ENCODE measurements at regions not wholly inside any gene's neighbourhood (a gene's known extent, or its start where the extent isn't known, plus 50 kb on each side); places are given as distances from the start of the nearest gene placed in this dataset.

DNA sequence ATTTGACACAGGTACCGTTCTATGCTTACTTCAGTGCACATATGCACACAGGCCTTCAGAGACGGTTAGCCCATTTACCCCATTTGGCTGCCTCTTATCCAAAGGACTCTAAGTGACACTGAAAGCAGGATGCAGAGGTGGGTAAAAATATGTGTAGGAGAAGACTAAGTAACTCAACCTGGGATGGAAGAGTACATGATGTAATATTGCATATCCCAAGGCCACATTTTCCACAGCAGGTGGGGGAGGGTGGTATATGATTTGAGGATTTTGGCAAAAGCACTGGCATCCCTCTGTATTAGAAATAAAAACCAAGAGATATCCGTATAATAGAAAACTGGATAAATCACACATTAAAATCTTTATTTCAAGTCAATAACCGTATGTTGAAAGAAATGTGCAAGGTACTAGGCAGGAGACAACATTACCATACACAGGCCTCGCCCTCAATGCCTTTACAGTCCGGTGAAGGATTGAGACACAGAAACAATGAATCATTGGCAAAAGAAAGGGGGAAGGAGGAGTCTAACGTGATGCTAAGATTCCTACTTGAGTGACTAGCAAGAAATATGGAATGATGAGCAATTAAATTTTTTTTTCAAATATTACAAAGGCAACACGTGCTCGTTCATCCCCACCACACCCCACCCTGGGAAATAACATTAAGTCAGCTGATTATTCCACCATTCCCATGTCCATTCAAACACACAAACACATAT is 161.0 kb upstream of the RASGEF1B start:
- no peak for DNase-seq (ENCODE audit: low spot score)

GRCh38 chr4:81631958-81632441 is 160.3 kb upstream of the RASGEF1B start:
- DNase-seq (ENCODE audit: low spot score): no peak

- DNase-seq (ENCODE audit: low spot score): no peak
Observed at GRCh38 chr4:81629366-81629765, 157.7 kb upstream of the RASGEF1B start.

GRCh38 chr4:81628489-81628888 is 156.8 kb upstream of the RASGEF1B start:
- DNase-seq (ENCODE audit: low spot score): peak; percentile 16

- no peak for DNase-seq (ENCODE audit: low spot score)
Observed at GRCh38 chr4:81627590-81627989, 155.9 kb upstream of the RASGEF1B start.

DNA sequence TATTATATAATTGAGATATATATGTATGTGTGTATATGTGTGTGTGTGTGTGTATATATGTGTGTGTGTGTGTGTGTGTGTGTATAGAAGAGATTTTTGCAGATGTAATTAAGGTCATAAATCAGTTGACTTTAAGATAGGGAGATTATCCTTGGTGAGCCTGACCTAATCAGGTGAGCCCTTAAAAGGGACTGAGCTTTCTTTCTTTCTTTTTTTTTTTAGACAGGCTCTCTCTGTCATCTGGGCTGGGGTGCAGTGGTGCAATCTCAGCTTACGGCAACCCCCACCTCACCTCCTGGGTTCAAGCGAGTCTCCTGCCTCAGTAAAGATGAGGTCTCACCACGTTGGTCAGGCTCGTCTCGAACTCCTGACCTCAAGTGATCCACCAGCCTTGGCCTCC is 155.1 kb upstream of the RASGEF1B start:
- DNase-seq (ENCODE audit: low spot score): no peak

- no peak for DNase-seq (ENCODE audit: low spot score)
Observed at GRCh38 chr4:81625422-81626417, 154.0 kb upstream of the RASGEF1B start.

DNA sequence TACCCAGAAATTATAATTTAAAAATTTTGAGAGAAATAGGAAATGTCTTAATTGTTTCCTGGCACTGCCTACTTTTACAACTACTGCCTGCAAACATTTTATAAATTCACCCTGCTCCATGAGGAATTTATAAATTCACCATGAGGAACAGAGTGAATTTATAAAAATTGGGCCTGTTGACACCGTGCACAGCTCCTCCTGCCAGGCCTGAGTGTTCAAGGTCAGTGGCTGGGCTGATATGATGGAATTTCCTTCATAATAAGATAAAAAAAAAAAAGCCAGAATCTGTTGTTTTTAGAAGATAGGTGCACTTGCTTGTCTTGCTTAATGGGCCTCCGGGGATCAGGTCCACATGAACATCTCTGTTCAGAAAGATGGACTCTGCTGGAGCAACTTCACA is 151.7 kb upstream of the RASGEF1B start:
- no peak for DNase-seq (ENCODE audit: low spot score)

DNA sequence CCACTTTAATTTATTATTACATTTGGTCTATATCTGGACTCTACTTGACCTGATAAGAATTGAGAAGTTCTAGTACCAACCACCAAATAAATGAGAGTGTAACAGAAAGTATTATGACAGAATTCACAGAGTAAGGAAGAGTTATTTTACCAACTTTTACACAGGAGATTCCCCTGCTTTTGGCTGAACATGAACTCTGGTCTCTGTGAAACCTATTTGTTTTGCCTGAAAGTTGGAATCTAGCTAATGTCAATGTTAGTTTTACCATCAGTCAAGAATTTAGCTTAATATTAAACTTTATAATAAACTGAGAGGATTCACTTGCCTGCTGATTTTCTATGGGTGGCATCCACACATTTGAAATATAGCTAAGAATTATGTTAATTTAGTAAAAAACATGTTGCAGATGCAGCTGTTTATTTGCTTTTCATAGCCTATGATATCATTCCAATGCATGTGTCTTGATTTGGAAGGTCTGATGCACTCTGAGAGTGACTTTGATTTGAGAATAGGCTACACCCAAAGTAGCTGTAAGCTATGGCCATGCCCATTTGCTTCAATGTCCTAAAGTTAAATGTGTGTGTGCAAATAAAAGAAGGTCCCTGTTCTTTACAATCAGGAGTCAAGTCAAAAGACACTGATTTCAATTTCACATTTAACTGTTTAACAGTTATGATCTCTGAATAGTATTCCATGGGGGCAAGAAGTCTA is 150.9 kb upstream of the RASGEF1B start:
- DNase-seq (ENCODE audit: low spot score): no peak

- no peak for DNase-seq (ENCODE audit: low spot score)
Observed at GRCh38 chr4:81622028-81622427, 150.3 kb upstream of the RASGEF1B start.

- no peak for DNase-seq (ENCODE audit: low spot score)
Observed at GRCh38 chr4:81621490-81621889, 149.8 kb upstream of the RASGEF1B start.

DNA sequence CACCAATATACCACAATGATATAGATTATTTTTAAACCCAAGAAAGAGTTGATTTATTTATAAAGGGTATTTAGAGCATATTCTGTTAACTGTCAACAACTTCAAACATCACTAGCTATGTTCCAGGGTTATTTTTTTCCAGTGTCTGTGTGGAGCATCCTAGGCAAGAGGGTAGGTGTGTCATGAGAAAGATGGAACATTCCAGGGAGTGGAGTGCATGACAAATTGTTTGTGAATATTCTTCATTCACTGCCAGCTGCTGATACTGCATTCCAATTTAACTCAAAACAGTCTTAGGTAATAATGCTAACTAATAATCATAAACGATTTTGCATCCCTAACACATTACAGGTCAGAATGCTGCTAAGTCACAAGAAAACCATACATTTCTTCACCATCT is 148.7 kb upstream of the RASGEF1B start:
- no peak for DNase-seq (ENCODE audit: low spot score)

DNA sequence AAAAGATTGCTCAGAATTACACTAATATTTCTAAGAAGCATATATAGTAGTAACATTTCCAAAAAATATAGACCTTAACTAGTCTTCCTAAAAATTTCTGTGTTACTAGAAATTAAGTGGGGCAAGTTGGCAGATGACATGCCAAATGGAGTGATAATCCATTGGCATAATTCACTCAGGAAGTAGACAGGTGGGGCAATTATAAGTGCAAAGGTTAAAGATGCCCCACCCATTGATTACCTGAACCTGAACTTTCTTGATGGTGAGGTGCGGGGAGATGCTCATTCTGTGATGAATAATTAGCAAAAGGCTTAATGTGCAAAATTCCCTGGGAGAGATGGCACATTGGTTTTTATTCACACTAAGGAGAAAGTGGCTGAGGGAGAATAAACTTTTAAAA is 145.8 kb upstream of the RASGEF1B start:
- no peak for DNase-seq (ENCODE audit: low spot score)

GRCh38 chr4:81611221-81611620 is 139.5 kb upstream of the RASGEF1B start:
- DNase-seq (ENCODE audit: low spot score): no peak

DNA sequence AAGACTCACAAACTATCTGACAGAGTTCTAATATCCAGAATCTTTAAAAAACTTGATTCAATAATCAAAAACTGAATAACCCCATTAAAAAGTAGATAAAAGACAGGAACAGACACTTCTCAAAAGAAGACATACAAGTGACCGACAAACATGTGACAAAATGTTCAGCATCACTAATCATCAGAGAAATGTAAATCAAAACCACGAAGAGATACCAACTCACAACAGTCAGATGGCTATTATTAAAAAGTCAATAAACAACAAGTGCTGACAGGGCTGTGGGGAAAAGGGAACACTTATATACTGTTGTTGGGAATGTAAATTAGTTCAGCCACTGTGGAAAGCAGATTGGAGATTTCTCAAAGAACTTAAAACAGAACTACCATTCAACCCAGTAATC is 138.1 kb upstream of the RASGEF1B start:
- no peak for DNase-seq (ENCODE audit: low spot score)

DNA sequence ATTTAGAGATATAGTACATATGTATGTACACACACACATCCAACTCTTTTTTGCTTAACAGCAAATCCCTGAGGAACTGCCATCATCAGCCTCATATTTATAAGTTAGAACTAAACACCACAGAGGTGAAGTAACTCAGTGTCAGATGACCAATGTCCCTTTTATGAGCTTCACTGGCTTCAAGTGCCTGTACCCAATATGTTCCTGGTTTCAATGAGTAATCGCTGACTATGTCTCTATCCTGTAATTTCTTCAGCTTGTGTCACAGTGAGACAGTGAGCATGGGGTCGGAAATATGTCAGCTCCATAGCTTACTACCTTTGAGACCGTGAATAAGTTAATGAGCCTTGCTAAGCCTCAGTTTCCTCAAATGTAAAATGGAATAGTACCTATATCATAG is 136.2 kb upstream of the RASGEF1B start:
- DNase-seq (ENCODE audit: low spot score): peak; percentile 31

GRCh38 chr4:81606801-81607501 is 135.2 kb upstream of the RASGEF1B start:
- DNase-seq (ENCODE audit: low spot score): peak; percentile 59

DNA sequence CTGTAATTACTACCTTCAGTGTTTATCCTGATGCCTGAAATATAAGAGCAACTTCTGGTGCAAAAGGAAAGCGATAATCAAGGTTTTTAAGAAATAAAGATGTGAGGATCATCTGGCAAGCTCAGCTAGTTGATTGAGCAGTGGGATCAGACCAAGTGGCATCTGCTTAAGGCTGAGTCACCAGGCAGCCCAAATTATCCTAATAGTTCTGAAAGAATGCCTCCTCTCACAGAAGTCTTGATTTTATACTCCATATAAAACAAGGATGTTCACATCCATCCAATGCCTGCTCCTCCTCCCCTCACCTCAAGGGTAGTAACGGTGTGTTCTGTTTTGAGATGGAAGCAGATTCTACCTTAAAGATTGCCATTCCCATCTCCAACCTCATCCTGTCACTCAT is 134.5 kb upstream of the RASGEF1B start:
- DNase-seq (ENCODE audit: low spot score): no peak

DNA sequence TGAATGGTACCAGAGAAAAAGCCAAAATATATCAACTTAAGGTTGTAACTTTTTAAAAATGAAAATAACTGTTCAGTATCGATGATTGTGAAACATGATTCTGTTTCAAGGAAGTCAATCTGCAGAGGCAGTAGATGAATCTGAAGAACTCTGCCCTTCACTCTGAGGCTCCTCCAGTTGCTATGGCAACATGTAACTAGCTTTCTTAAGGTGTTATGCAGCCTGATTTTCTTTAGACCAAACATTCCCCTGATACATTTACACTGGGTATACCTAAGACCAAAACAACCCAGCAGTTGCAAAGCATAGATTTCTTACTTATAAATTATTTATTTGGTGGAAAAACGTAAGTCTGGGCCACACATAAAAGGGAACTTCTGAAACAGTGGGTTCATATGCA is 133.6 kb upstream of the RASGEF1B start:
- DNase-seq (ENCODE audit: low spot score): peak; percentile 43

DNA sequence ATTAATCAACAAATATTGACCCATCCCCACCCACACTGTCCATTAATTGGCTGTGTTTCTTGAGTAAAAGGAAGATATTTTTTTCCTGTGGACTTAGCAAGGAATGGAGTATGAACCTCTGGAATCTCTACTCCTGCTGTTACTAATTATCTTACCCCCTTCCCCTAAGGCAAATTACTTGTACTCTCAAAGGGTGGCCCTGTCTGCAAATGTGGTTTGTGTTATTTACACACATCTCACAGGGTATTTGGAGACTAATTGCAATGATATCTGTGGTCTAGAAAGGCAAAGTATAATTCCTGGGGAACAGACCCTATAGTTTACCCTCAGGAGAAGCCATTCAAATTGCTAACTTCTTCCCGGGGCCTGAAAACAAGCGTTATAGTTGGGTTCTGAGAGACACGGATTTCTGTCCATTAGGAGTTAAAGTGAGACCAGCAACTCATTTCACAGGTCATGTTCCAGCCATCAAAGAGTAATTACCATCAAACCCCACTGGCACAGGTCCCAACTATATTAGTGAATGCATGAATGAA is 133.0 kb upstream of the RASGEF1B start:
- peak; percentile 8 for DNase-seq (ENCODE audit: low spot score)

- no peak for DNase-seq (ENCODE audit: low spot score)
Observed at GRCh38 chr4:81602854-81603253, 131.1 kb upstream of the RASGEF1B start.
